ENCODE measurements at regions not wholly inside any gene's neighbourhood (a gene's known extent, or its start where the extent isn't known, plus 50 kb on each side); places are given as distances from the start of the nearest gene placed in this dataset.

- TF ChIP-seq CTCF (IDR thresholded peaks at IDR 0.05), result no peak
- DNase-seq, result no peak
- Histone ChIP-seq H3K4me1 (no peaks in the 10 kb centered on the region), H3K27ac (no peak overlapping the region), H3K36me3 (no peaks in the 10 kb centered on the region), H3K27me3 (no peaks in the 10 kb centered on the region), H3K4me3 (replicated peaks in 1 of 3) (no peak overlapping the region), H3K9me3 (no peaks in the 10 kb centered on the region)
- intact Hi-C loops (cut with DNase I), result no loop called here
- 97% methylated on average over 10 of the region's 10 CpGs for WGBS, 2 donors
These were observed 187.1 kb downstream of the MYCN start for GRCh38 chr2:16127276-16127940.

- H3K27ac ChIP-seq, result no peak overlapping the region
- H3K36me3 ChIP-seq, result no peaks in the 10 kb centered on the region
- intact Hi-C loops (cut with DNase I), result no loop called here
- whole genome bisulfite sequencing, 2 donors, result 24 to 29% methylated on average over 4 of the region's 4 CpGs
- H3K9me3 ChIP-seq, result no peaks in the 10 kb centered on the region
- H3K27me3 ChIP-seq, result no peaks in the 10 kb centered on the region
- TF ChIP-seq CTCF (IDR thresholded peaks at IDR 0.05) (no peak), POLR2A (IDR thresholded peaks at IDR 0.05) (no peak)
- no peaks in the 10 kb centered on the region for H3K4me1 ChIP-seq
- peak in 1 of 2 donors; percentile 22 for DNase-seq
- H3K4me3 ChIP-seq (replicated peaks in 1 of 3), result no peak overlapping the region
These were observed 186.3 kb downstream of the MYCN start for GRCh38 chr2:16126517-16127275.

GRCh38 chr2:16125614-16126516 is 185.5 kb downstream of the MYCN start:
- no peak for DNase-seq
- intact Hi-C loops (cut with DNase I), result no loop called here
- 80 to 82% methylated on average over 18 of the region's 18 CpGs for WGBS, 2 donors
- no peak overlapping the region for H3K4me3 ChIP-seq (replicated peaks in 1 of 3)
- H3K36me3 ChIP-seq, result no peaks in the 10 kb centered on the region
- no peaks in the 10 kb centered on the region for H3K9me3 ChIP-seq
- no peak for TF ChIP-seq CTCF (IDR thresholded peaks at IDR 0.05)
- no peak for TF ChIP-seq POLR2A (IDR thresholded peaks at IDR 0.05)
- no peak overlapping the region for H3K27ac ChIP-seq
- H3K4me1 ChIP-seq, result no peaks in the 10 kb centered on the region
- H3K27me3 ChIP-seq, result no peaks in the 10 kb centered on the region

- no peaks in the 10 kb centered on the region for H3K36me3 ChIP-seq
- H3K4me1 ChIP-seq, result no peaks in the 10 kb centered on the region
- H3K27ac ChIP-seq, result no peak overlapping the region
- intact Hi-C loops (cut with DNase I), result no loop called here
- TF ChIP-seq POLR2A (IDR thresholded peaks at IDR 0.05) (no peak), CTCF (IDR thresholded peaks at IDR 0.05) (no peak)
- no peak for DNase-seq
- no peaks in the 10 kb centered on the region for H3K27me3 ChIP-seq
- H3K9me3 ChIP-seq, result no peaks in the 10 kb centered on the region
- H3K4me3 ChIP-seq (replicated peaks in 1 of 3), result no peak overlapping the region
- 88 to 91% methylated on average over 8 of the region's 8 CpGs for WGBS, 2 donors
These were observed 184.7 kb downstream of the MYCN start for GRCh38 chr2:16124881-16125613.

Measured in thyroid gland (tissue), 4 donors.